OCI-LY3 (cell line): ENCODE measurements at regions not wholly inside any gene's neighbourhood (a gene's known extent, or its start where the extent isn't known, plus 50 kb on each side); places are given as distances from the start of the nearest gene placed in this dataset.

ENCODE experiments used
- H2AFZ ChIP-seq: fragments of 200-600, 300-600 bp; shearing (Covaris generic); 2 replicates; pipeline ENCODE4 v1.6.0; 2014; ENCODE audit warnings: antibody characterized with exemption, low read depth, low read length
- H3K27ac ChIP-seq: fragments of 200-600, 300-600 bp; sonication (generic); 2 replicates; pipeline ENCODE4 v1.5.1; 2014; ENCODE audit warnings: mild to moderate bottlenecking, low read length, moderate library complexity, mixed read lengths
- H3K27me3 ChIP-seq: fragments of 200-600, 300-600 bp; sonication (generic); 2 replicates; pipeline ENCODE4 v1.6.1; 2014; ENCODE audit warnings: low read depth, low read length, mixed read lengths
- H3K36me3 ChIP-seq: fragments of 200-600, 300-600 bp; sonication (generic); replicated peaks from 2 replicates; pipeline ENCODE3; 2014; ENCODE audit warnings: low read depth, low read length, mixed read lengths
- H3K4me1 ChIP-seq: fragments of 300-600, 200-600 bp; sonication (generic); 2 replicates; pipeline ENCODE4 v1.6.1; 2014; ENCODE audit warnings: low read length, mixed read lengths
- H3K4me2 ChIP-seq: fragments of 200-600, 300-600 bp; sonication (generic); 2 replicates; pipeline ENCODE4 v1.6.1; 2014; ENCODE audit warnings: low read length, mixed read lengths
- H3K4me3 ChIP-seq: fragments of 300-600, 200-600 bp; sonication (generic); 2 replicates; pipeline ENCODE4 v1.5.1; 2014; ENCODE audit warnings: antibody characterized with exemption, mild to moderate bottlenecking, low read length, moderate library complexity
- H3K79me2 ChIP-seq: fragments of 300-600, 200-600 bp; shearing (Covaris generic); 2 replicates; pipeline ENCODE4 v1.6.1; 2014; ENCODE audit warnings: mild to moderate bottlenecking, low read length, mixed read lengths
- H3K9ac ChIP-seq: fragments of 300-600, 200-600 bp; shearing (Covaris generic); 2 replicates; pipeline ENCODE4 v1.6.0; 2014; ENCODE audit warnings: mild to moderate bottlenecking, low read length, moderate library complexity
- H3K9me3 ChIP-seq: fragments of 200-600, 300-600 bp; shearing (Covaris generic); 2 replicates; pipeline ENCODE4 v1.6.1; 2014; ENCODE audit warnings: low read length, mixed read lengths; ENCODE audit not compliant: insufficient read depth
- H4K20me1 ChIP-seq: fragments of 200-600, 300-600 bp; sonication (generic); 2 replicates; pipeline ENCODE4 v1.6.1; 2016; ENCODE audit warnings: low read length, mixed read lengths; ENCODE audit not compliant: insufficient read depth
- CTCF ChIP-seq: fragments of 200-600, 300-600 bp; sonication (generic); IDR thresholded peaks from 2 replicates; pipeline ENCODE4 v1.5.1; 2014; ENCODE audit warnings: antibody characterized with exemption, low read length, low read depth
- EZH2phosphoT487 ChIP-seq: fragments of 200-600 bp; shearing (Covaris generic); IDR thresholded peaks from 2 replicates; pipeline ENCODE4 v1.6.1; 2018; ENCODE audit warnings: antibody characterized with exemption, mixed run types, low read depth

- Histone ChIP-seq H3K9ac (no peak overlapping the region), H3K36me3 (no peaks in the 10 kb centered on the region), H3K79me2 (no peaks in the 10 kb centered on the region), H3K4me1 (no peaks in the 10 kb centered on the region), H3K27me3 (0 out of 2 replicates have a peak, but pooled peaks cover 3% of the 10 kb centered on the region), H3K4me2 (no peak overlapping the region), H2AFZ (no peak overlapping the region), H4K20me1 (no peaks in the 10 kb centered on the region), H3K27ac (no peak overlapping the region), H3K4me3 (no peak overlapping the region), H3K9me3 (no peaks in the 10 kb centered on the region; the same call in 1 of the 2 replicates)
- TF ChIP-seq EZH2phosphoT487: no peak
- TF ChIP-seq CTCF: no peak
Observed at GRCh38 chr2:118349365-118349764, 261.1 kb downstream of the INSIG2 start.

GRCh38 chr2:118348380-118349034 lies 260.2 kb downstream of the INSIG2 start:
- H3K4me2 ChIP-seq: no peak overlapping the region
- H3K4me1 ChIP-seq: no peaks in the 10 kb centered on the region
- H3K27me3 ChIP-seq: 0 out of 2 replicates have a peak, but pooled peaks cover 3% of the 10 kb centered on the region
- no peak overlapping the region for H3K9ac ChIP-seq
- H3K36me3 ChIP-seq: no peaks in the 10 kb centered on the region
- TF ChIP-seq EZH2phosphoT487 (no peak), CTCF (no peak)
- no peaks in the 10 kb centered on the region for H3K79me2 ChIP-seq
- no peaks in the 10 kb centered on the region; the same call in 1 of the 2 replicates for H3K9me3 ChIP-seq
- no peak overlapping the region for H3K27ac ChIP-seq
- no peak overlapping the region for H2AFZ ChIP-seq
- no peaks in the 10 kb centered on the region for H4K20me1 ChIP-seq
- H3K4me3 ChIP-seq: no peak overlapping the region

- H3K36me3 ChIP-seq: no peaks in the 10 kb centered on the region
- no peak overlapping the region for H3K4me3 ChIP-seq
- no peaks in the 10 kb centered on the region for H3K27me3 ChIP-seq
- TF ChIP-seq EZH2phosphoT487 (no peak), CTCF (no peak)
- no peaks in the 10 kb centered on the region for H4K20me1 ChIP-seq
- no peak overlapping the region for H2AFZ ChIP-seq
- no peaks in the 10 kb centered on the region; the same call in 1 of the 2 replicates for H3K9me3 ChIP-seq
- H3K4me2 ChIP-seq: no peak overlapping the region
- H3K79me2 ChIP-seq: no peaks in the 10 kb centered on the region
- H3K27ac ChIP-seq: no peak overlapping the region
- no peak overlapping the region for H3K9ac ChIP-seq
- H3K4me1 ChIP-seq: no peaks in the 10 kb centered on the region
Observed at GRCh38 chr2:118345465-118345864, 257.2 kb downstream of the INSIG2 start.

- H2AFZ ChIP-seq: no peak overlapping the region
- no peak overlapping the region for H3K4me2 ChIP-seq
- no peaks in the 10 kb centered on the region for H3K4me1 ChIP-seq
- no peak overlapping the region for H3K4me3 ChIP-seq
- TF ChIP-seq EZH2phosphoT487 (no peak), CTCF (no peak)
- no peaks in the 10 kb centered on the region for H3K36me3 ChIP-seq
- peaks cover 7% of the 10 kb centered on the region; the same call in 1 of the 2 replicates for H3K9me3 ChIP-seq
- no peak overlapping the region for H3K9ac ChIP-seq
- no peaks in the 10 kb centered on the region for H4K20me1 ChIP-seq
- no peaks in the 10 kb centered on the region for H3K27me3 ChIP-seq
- no peaks in the 10 kb centered on the region for H3K79me2 ChIP-seq
- H3K27ac ChIP-seq: no peak overlapping the region
Observed at GRCh38 chr2:118340103-118340502, 251.8 kb downstream of the INSIG2 start.
